Suprapubic skin (tissue), 4 donors: ENCODE measurements at regions not wholly inside any gene's neighbourhood (a gene's known extent, or its start where the extent isn't known, plus 50 kb on each side); places are given as distances from the start of the nearest gene placed in this dataset.

ENCODE experiments used
- DNase-seq, 2 donors: peaks; one replicate each; pipeline ENCODE4 v3.0.0-alpha.2; 2019; ENCODE audit warnings: low spot score in 2 of 2
- H3K27ac ChIP-seq: fragments of 200-600 bp; sonication (generic); one replicate; pipeline ENCODE4 v1.5.1; 2019
- H3K27me3 ChIP-seq: fragments of 200-600 bp; sonication (generic); one replicate; pipeline ENCODE4 v1.5.1; 2019
- H3K36me3 ChIP-seq: fragments of 200-600 bp; sonication (generic); one replicate; pipeline ENCODE4 v1.5.1; 2019
- H3K4me1 ChIP-seq: fragments of 200-600 bp; sonication (generic); one replicate; pipeline ENCODE4 v1.5.1; 2019
- H3K4me3 ChIP-seq: fragments of 200-600 bp; sonication (generic); one replicate; pipeline ENCODE4 v1.5.1; 2019; ENCODE audit warnings: mild to moderate bottlenecking
- H3K9me3 ChIP-seq: fragments of 200-600 bp; sonication (generic); one replicate; pipeline ENCODE4 v1.5.1; 2019
- CTCF ChIP-seq, 2 donors: fragments of 200-600 bp in 1 of 2; fragments of 450-650 bp in 1 of 2; sonication (generic) in 1 of 2; IDR thresholded peaks; one replicate each; pipeline ENCODE4 v1.5.1; 2016 to 2019; ENCODE audit warnings: antibody characterized with exemption in 2 of 2, mild to moderate bottlenecking in 1 of 2, moderate library complexity in 1 of 2
- EP300 ChIP-seq: sonication (generic); formaldehyde crosslinking; IDR thresholded peaks from one replicate; pipeline ENCODE4 v1.6.1; 2017; ENCODE audit warnings: antibody characterized with exemption
- POLR2A ChIP-seq, 2 donors: fragments of 450-650 bp; IDR thresholded peaks; one replicate each; pipeline ENCODE4 v1.6.1; 2017; ENCODE audit warnings: antibody characterized with exemption in 2 of 2, mild to moderate bottlenecking in 2 of 2, moderate library complexity in 2 of 2
- POLR2AphosphoS5 ChIP-seq, 3 donors: sonication (generic); formaldehyde crosslinking; IDR thresholded peaks; one replicate each; pipeline ENCODE4 v1.6.1; 2017; ENCODE audit warnings: antibody characterized with exemption in 3 of 3
- WGBS: methylation state at CpG from one replicate; pipeline ENCODE4 v1.1.5; 2018; 5-methylcytosine and 5-hydroxymethylcytosine counted together

- Histone ChIP-seq H3K4me3 (no peak overlapping the region), H3K27me3 (peaks cover 4% of the 10 kb centered on the region), H3K4me1 (peaks cover 19% of the 10 kb centered on the region), H3K36me3 (no peaks in the 10 kb centered on the region), H3K9me3 (no peaks in the 10 kb centered on the region), H3K27ac (no peak overlapping the region)
- DNase-seq: no peak
- WGBS: 62% methylated on average over 7 of the region's 7 CpGs
- TF ChIP-seq EP300: no peak
- TF ChIP-seq POLR2AphosphoS5 (IDR thresholded peaks at IDR 0.05): no peak
- no peak for TF ChIP-seq CTCF (IDR thresholded peaks at IDR 0.05)
- no peak for TF ChIP-seq POLR2A (IDR thresholded peaks at IDR 0.05)
Observed at GRCh38 chr2:216296856-216297255, 75.4 kb downstream of the MARCHF4 start.

- Histone ChIP-seq H3K4me1 (peaks cover 19% of the 10 kb centered on the region), H3K4me3 (no peak overlapping the region), H3K36me3 (no peaks in the 10 kb centered on the region), H3K27me3 (no peaks in the 10 kb centered on the region), H3K27ac (peak overlapping the region; percentile 42), H3K9me3 (no peaks in the 10 kb centered on the region)
- DNase-seq: no peak
- TF ChIP-seq POLR2A (IDR thresholded peaks at IDR 0.05): no peak
- TF ChIP-seq CTCF (IDR thresholded peaks at IDR 0.05): no peak
- TF ChIP-seq POLR2AphosphoS5 (IDR thresholded peaks at IDR 0.05): no peak
- TF ChIP-seq EP300: no peak
- 60% methylated on average over 2 of the region's 2 CpGs for WGBS
Observed at GRCh38 chr2:216294305-216294704, 78.0 kb downstream of the MARCHF4 start.

DNA sequence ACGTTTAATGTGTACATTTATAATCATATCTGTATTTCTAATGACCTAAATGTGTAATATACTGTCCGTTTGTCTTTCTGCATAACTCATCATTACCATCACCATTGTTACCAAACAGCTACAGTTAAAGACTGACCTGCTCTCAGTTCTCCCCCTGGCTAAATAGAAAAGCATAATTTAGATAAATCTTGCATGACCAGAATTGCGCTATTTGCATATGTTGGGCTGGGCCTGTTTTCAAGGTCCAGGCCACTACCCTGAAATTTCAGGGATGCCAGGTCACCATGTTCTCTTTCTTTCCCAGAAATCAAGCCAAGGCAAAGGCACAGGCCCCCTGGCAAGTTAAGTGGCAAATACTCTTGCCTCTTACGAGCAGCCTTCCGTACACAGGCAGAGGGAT lies 78.4 kb downstream of the MARCHF4 start:
- no peak for TF ChIP-seq EP300
- TF ChIP-seq CTCF (IDR thresholded peaks at IDR 0.05): no peak
- Histone ChIP-seq H3K27ac (peak overlapping the region; percentile 42), H3K9me3 (no peaks in the 10 kb centered on the region), H3K4me3 (no peak overlapping the region), H3K36me3 (no peaks in the 10 kb centered on the region), H3K4me1 (peaks cover 19% of the 10 kb centered on the region), H3K27me3 (no peaks in the 10 kb centered on the region)
- DNase-seq: no peak
- WGBS: 67% methylated on average over 5 of the region's 5 CpGs

GRCh38 chr2:216292886-216293301 lies 79.4 kb downstream of the MARCHF4 start:
- no peaks in the 10 kb centered on the region for H3K36me3 ChIP-seq
- H3K4me3 ChIP-seq: no peak overlapping the region
- no peak for DNase-seq
- no peaks in the 10 kb centered on the region for H3K9me3 ChIP-seq
- peaks cover 19% of the 10 kb centered on the region for H3K4me1 ChIP-seq
- 33% methylated on average over 5 of the region's 5 CpGs for WGBS
- H3K27me3 ChIP-seq: no peaks in the 10 kb centered on the region
- TF ChIP-seq EP300 (no peak), POLR2AphosphoS5 (IDR thresholded peaks at IDR 0.05) (no peak), CTCF (IDR thresholded peaks at IDR 0.05) (no peak), POLR2A (IDR thresholded peaks at IDR 0.05) (no peak)
- peak overlapping the region; percentile 38 for H3K27ac ChIP-seq

DNA sequence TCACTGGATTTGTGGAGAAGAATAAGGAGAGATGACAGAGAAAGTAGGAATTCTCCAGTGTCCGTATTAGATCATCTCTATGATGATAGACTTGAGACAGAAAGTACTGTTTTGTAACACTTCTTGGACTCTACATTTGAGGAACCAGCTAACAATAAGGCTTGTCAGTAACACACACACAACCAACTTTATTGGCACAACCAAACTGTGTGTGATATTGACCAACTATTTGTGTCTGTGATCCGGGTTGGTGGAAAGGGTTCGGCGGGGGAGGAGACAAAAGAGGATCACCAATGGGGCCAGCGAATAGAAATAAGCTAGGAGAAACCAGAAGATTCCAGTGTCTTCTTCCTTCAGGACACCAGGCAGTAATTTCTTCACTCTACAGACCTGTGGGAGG lies 79.8 kb downstream of the MARCHF4 start:
- Histone ChIP-seq H3K9me3 (no peaks in the 10 kb centered on the region), H3K27ac (no peak overlapping the region), H3K27me3 (no peaks in the 10 kb centered on the region), H3K36me3 (no peaks in the 10 kb centered on the region), H3K4me1 (peaks cover 19% of the 10 kb centered on the region), H3K4me3 (no peak overlapping the region)
- TF ChIP-seq POLR2AphosphoS5 (IDR thresholded peaks at IDR 0.05): no peak
- TF ChIP-seq EP300: no peak
- TF ChIP-seq POLR2A (IDR thresholded peaks at IDR 0.05): no peak
- no peak for TF ChIP-seq CTCF (IDR thresholded peaks at IDR 0.05)
- DNase-seq: no peak
- WGBS: 97% methylated on average over 5 of the region's 5 CpGs
